ENCODE measurements at regions not wholly inside any gene's neighbourhood (a gene's known extent, or its start where the extent isn't known, plus 50 kb on each side); places are given as distances from the start of the nearest gene placed in this dataset.

DNA sequence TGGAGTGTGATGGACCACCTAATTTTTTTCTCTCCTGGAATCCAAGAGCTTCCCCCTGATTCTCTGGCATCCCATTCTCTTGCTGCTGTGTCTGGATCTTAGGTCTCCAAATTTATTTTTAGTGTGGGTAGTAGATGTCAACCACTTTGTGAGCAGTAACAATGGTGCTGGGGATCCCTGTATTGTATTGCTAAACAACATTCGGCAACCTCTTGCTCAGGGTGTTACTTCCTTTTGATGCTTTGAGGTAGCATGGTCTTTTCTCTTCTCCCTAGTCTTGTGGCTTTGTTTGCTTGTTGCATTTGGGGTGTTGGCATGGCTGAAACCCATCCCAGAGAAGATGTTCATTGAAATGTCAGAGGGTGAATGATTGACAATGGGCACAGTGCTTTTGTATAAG lies 737.4 kb downstream of the BCL11A start:
- TF ChIP-seq CTCF (IDR thresholded peaks at IDR 0.05; ENCODE audit: borderline replicate concordance, extremely low read depth, low read length, poor library complexity, severe bottlenecking) (no peak), EZH2 (IDR thresholded peaks at IDR 0.05; ENCODE audit: borderline replicate concordance, low read depth, low read length, severe bottlenecking) (no peak)
